ENCODE measurements at regions not wholly inside any gene's neighbourhood (a gene's known extent, or its start where the extent isn't known, plus 50 kb on each side); places are given as distances from the start of the nearest gene placed in this dataset.
"Not testable (repeated sequence)": the region's sequence is repeated elsewhere in the genome, so short reads cannot be mapped to it uniquely, and the experiment has no call there.

DNA sequence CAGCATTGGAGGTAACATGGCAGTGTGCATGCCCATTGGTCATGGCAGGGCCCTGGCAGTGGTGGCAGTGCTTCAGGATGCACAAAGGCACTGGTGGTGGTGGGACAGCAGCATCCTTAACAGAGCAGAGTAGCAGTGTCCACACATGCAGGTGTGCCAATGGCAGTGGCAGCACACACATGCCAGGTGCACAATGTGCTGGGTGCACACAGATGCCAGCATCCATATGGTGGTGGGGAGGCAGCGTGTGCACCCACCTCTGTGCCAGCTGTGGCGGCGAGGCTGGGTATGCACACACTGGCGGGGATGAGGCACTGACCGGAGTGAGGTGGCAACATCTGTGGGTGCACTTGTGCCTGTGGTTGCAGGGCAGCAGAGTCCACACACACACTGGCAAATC lies 150.6 kb downstream of the SI start:
- DNase-seq, result no peak

DNA sequence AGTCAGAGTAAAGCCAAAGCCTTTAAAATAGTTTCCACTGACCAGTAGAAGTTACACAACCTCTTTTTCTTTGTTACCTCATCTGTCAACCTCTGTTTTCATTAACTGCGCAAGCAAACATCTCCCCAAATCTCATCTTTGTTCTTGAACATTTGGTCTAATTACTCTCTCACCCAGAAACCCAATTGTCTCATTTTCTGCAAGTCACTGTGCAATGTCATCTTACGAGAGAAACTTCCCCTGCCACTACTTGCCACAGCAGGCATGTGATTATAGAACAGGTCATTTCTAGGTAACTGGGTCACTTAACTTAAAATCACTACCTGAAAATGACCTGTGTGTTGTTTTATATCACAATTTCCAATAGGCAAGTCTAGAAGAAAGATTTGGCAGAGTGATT lies 159.4 kb downstream of the SI start:
- peak in 1 of 2 experiments; percentile 13 for DNase-seq

DNA sequence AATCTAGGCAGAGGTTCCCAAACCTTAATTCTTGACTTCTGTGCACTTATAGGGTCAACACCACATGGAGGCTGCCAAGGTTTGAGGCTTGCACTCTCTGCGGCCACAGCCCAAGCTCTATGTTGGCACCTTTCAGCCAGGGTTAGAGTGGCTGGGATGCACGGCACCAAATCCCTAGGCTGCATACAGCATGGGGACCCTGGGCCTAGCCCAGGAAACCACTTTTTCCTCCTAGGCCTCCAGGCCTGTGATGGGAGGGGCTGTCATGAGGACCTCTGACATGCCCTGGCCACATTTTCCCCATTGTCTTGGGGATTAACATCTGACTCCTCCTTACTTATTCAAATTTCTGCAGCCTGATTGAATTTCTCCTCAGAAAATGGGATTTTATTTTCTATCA lies 165.4 kb downstream of the SI start:
- no peak for DNase-seq

DNA sequence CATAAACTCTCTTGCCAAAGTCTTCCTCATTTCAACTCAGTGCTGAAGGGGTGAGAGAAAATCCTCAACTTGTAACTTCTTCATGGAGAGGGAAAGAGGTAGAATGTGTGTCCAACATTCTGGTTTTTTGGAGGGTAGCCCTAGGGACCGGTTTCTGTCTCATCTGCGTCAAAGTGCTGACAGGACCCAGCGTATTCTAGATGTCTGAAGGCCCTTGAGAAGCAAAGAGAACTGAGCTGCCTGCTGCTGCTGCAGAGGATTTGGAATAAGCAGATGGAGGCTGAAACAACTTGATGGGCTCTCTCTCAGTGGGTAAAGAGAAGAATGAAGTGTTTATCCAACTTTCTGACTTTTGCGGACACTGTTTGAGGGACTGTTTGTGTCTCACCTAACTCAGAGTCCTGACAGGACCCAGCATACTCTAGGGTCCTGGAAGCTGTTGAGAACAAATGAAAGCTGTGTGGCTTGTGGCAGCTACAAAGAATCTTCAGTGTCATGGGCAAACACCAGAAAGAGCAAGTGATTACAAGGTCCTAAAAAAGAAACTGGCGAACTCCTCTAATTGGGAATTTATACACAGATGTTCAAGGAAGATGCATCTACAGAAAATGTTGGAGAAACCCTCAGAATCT lies 174.4 kb downstream of the SI start:
- DNase-seq, result peak in 1 of 2 experiments; percentile 71

DNA sequence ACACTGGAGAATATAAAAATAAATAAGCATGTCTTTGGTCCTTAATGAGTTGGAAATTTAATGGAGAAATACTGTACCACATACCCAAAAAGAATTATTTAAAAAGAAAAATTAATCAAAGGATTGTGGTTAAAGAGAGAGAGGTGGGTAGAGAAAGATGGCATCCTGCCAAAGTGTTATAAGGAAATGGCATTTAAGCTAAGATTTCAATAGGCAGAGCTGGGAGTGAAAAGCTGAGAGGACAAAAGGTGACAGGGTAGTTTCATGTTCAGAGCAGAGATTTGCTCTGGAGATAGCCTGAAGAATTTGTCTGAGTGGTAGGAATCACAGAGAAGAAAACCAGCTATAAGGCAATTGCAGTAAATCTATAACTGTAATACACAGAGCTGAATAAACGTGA lies 181.0 kb downstream of the SI start:
- DNase-seq, result peak in 1 of 2 experiments; percentile 62

- no peak for DNase-seq
These were observed 188.2 kb downstream of the SI start for GRCh38 chr3:164890061-164890460.

GRCh38 chr3:164883171-164883570 lies 195.1 kb downstream of the SI start:
- no peak for DNase-seq

- DNase-seq, result no peak
These were observed 199.1 kb downstream of the SI start for GRCh38 chr3:164879201-164879600.

DNA sequence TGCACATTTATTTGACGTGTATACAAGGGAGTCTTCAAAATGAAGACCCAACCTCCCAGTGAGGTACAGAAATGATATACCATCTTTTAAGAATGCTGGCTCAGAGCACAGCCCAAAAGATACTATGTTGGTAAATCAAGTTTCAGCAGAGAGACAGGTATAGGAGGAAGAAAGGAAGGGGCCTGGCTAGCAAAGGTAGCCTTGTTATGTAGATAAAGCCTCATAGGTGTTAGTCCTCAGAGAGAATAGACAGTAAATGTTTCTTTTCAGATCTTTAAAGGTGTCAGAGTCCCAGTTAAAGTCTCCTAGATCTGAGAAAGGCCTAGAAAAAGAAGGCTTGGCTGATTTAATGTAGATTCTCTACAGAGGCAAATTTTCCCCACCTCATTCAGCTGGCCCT lies 213.8 kb downstream of the SI start:
- DNase-seq, result no peak

DNA sequence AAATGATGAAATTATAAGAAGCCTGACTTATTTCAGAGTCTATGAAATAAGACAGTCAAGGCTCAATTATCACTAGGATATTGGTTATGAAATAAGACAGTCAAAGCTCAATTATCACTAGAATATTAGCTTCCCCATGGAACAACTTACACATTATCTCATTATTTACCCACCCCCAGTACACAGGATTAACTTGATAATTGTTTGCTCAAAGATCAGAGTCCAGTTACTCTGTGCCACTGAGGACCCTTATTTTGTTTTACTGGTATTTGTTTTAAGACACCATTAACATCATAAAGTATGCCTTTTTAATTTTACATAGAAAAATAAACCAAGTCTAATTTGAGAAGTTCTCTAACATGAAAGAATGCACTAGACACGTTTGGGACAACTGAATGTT lies 225.4 kb downstream of the SI start:
- DNase-seq, result no peak

GRCh38 chr3:164851905-164852304 lies 226.4 kb downstream of the SI start:
- no peak for DNase-seq

- no peak for DNase-seq
These were observed 227.1 kb downstream of the SI start for GRCh38 chr3:164851204-164851603.

DNA sequence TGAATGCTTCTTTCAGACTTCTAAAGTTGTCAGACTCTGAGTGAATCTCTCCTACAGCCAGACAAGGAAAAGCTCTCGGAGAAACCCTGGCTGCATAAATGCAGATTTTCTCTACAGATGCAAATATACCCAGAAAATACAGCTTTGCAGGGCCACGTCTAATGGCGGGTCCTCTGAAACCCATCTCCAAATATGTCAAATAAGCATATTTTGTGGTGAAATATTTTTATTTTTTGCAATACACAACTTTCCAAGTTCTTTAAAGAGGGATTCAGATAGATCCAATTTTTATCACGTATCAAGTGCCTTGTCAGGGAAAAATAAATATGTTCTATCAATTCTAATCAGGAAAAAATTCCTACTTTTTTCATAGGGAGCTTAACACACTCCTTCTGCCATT lies 229.4 kb downstream of the SI start:
- DNase-seq, result no peak

DNA sequence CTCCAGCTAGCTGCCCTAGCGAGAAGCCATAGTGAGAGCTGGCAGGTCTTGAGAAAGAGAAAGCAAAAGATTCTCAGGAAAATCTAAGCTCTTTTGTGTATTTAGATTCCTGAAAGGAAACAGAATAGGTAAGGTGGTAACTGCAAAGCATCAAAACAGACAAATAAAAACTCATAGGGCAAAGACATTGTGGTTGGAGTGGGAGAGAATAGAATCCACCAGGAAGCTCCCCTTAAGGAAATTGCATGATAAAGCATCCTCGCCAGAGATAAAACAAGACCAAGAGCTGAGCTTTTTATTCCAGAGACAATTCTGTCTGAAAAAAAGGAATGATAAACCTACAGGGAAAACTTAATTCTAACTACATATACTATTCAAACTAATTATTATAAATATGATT lies 232.6 kb downstream of the SI start:
- DNase-seq, result no peak

- DNase-seq, result no peak
These were observed 246.1 kb downstream of the SI start for GRCh38 chr3:164832216-164832615.

- DNase-seq, result no peak
These were observed 260.0 kb downstream of the SI start for GRCh38 chr3:164818318-164818717.

DNA sequence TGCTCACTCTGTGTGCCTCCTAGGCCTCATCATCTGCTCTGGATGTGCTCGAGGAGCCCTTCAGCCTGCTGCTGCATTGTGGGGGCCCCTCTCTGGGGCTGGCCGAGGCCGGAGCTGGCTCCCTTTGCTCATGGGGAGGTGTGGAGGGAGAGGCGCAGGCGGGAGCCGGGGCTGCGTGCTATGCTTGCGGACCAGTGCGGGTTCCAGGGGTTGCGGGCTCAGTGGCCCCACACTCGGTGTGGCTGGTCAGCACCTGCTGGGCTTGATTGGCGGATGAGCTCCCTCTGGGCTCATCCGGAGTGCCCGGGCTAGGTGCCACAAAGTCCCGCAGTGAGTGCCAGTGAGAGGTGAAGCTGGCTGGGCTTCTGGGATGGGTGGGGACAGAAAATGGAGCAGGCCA lies 264.2 kb downstream of the SI start:
- DNase-seq, result no peak

DNA sequence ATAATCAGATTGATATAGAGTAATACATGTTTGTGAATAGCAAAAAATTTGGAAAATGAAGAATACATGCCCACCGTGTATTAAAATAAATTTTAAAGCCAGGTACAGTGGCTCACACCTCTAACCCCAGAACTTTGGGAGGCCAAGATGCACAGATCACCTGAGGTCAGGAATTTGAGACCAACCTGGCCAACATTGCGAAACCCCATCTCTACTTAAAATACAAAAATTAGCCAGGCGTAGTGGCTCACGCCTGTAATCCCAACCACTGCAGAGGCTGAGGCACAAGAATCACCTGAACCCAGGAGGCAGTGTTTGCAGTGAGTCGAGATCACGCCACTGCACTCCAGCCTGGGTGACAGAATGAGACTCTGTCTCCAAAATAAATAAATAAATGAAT lies 266.3 kb downstream of the SI start:
- no peak for DNase-seq

GRCh38 chr3:164806188-164806587 lies 272.1 kb downstream of the SI start:
- peak in 1 of 2 experiments; percentile 64 for DNase-seq

DNA sequence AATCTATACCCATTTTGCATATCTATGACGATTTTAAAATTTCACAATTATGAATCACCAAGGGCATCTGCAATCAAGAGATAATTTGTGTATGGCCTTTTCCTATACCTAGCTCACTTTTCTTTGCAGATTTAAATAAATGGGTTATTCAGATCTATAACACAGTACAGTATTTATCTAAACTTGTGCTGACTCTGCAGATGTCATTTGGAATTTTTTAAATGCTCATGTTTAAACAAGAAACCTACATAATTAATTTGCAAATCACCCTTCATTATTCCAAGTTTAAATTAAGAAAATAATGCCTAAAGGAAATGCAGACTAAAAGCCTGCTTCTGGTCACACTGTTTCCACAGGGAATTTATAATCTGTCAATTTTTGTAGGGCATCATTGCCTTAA lies 284.2 kb downstream of the SI start:
- no peak for DNase-seq

- peak in 1 of 2 experiments; percentile 22 for DNase-seq
These were observed 287.0 kb downstream of the SI start for GRCh38 chr3:164791263-164791662.

GRCh38 chr3:164784407-164784806 lies 293.9 kb downstream of the SI start:
- DNase-seq, result not testable (repeated sequence)

GRCh38 chr3:164781755-164782154 lies 296.5 kb downstream of the SI start:
- DNase-seq, result no peak

DNA sequence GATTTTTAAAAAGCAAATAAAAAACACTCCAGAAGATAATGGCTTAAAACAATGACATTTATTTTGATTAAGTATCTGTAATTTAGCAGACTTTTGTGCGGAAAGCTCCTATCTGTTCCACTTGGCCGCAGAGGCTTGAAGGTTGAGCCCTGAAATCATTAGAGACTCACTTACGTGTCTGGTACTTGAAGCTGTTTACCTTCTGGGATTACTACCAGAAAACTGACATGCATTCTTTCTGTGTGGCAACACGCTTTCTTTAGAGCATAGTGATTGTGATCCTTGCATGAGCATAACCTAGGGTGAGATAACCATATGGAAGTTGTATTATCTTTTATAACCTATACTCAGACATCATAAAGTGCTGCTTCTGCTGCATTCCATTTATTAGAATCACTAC lies 298.5 kb downstream of the SI start:
- peak; percentile 29 to 80 for DNase-seq

DNA sequence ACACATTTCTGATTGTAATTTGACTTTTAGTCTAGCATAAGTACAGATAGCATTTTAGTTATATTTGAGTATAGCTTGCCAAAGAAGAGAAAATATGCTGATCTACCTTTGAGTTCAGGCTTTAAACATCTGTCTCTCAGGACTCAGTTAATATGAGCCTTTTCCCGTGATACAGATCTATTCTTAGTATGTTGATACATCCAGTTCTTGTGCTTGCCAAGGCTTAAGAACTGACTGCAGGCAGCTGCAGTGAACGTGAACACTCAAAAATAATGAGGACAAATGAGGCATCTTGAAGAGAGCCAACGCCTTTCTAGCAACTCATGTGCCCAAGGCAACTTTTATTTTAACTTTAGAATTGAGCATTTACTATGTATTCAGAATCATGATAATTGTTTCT lies 325.5 kb downstream of the SI start:
- peak in 1 of 2 experiments; percentile 42 for DNase-seq

- no peak for DNase-seq
These were observed 329.7 kb downstream of the SI start for GRCh38 chr3:164748626-164749025.

Data from NCI-H2081 (cell line).